Neural progenitor cell (in vitro differentiated cells): ENCODE measurements at regions not wholly inside any gene's neighbourhood (a gene's known extent, or its start where the extent isn't known, plus 50 kb on each side); places are given as distances from the start of the nearest gene placed in this dataset.

ENCODE experiments used
- CTCF ChIP-seq: fragments of 200-600 bp; sonication (generic); IDR thresholded peaks from 2 replicates; pipeline ENCODE4 v1.5.1; 2017; ENCODE audit warnings: antibody characterized with exemption, mild to moderate bottlenecking
- EZH2 ChIP-seq: fragments of 200-600 bp; sonication (generic); IDR thresholded peaks from 2 replicates; pipeline ENCODE4 v1.6.1; 2017; ENCODE audit warnings: antibody characterized with exemption, mild to moderate bottlenecking, moderate library complexity
- EZH2phosphoT487 ChIP-seq: fragments of 200-600 bp; sonication (generic); IDR thresholded peaks from 2 replicates; pipeline ENCODE4 v1.6.1; 2017; ENCODE audit warnings: antibody characterized with exemption

- TF ChIP-seq CTCF: no peak
- TF ChIP-seq EZH2: no peak
- no peak for TF ChIP-seq EZH2phosphoT487
Observed at GRCh38 chr2:67510745-67511144, 113.6 kb downstream of the ETAA1 start.
